ENCODE measurements at regions not wholly inside any gene's neighbourhood (a gene's known extent, or its start where the extent isn't known, plus 50 kb on each side); places are given as distances from the start of the nearest gene placed in this dataset.
A peak's percentile ranks its signal among the peaks of the same experiment; 100 is the strongest.

DNA sequence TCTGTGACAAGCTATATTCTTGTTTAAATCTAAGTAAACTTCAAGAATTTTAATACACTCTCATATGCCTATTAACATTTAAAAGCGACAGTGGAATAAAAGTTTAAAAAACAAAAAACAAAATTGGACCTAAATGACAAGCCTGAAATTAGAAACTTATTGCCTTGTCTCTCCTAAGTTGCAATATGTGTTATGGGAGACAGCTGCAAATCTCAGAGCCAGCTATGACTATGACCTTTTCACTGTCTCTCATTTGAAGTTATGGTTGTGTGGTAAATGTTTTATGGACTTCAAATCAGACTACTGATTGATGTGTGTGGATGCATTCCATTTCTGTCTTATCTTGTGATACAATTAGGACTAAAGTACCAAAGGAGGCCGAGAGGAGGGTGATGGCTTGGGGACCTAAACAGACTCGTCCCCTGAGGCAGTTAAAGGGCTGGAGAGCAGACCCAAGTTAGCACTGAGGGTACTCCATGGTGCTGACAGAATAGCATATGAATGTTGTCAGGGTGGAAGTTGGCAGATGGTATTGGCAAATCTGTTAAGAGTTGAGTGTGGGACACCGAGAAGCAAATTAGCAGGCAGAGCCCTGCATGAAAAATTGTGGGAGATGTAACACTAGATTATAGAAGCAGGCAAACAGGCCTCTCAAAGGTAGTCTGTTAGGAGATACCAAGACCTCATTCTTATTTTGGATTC lies 930.1 kb upstream of the MAN1A1 start:
- intact Hi-C loops (cut with DNase I; ENCODE audit: low total_unique reads) = no loop called here
- 56 to 77% (median 69%) methylated on average over 4 of the region's 4 CpGs for WGBS, 5 donors
- TF ChIP-seq POLR2AphosphoS5 (IDR thresholded peaks at IDR 0.05) (no peak), POLR2A (IDR thresholded peaks at IDR 0.05) (no peak)
- TF ChIP-seq, protein P1, sequence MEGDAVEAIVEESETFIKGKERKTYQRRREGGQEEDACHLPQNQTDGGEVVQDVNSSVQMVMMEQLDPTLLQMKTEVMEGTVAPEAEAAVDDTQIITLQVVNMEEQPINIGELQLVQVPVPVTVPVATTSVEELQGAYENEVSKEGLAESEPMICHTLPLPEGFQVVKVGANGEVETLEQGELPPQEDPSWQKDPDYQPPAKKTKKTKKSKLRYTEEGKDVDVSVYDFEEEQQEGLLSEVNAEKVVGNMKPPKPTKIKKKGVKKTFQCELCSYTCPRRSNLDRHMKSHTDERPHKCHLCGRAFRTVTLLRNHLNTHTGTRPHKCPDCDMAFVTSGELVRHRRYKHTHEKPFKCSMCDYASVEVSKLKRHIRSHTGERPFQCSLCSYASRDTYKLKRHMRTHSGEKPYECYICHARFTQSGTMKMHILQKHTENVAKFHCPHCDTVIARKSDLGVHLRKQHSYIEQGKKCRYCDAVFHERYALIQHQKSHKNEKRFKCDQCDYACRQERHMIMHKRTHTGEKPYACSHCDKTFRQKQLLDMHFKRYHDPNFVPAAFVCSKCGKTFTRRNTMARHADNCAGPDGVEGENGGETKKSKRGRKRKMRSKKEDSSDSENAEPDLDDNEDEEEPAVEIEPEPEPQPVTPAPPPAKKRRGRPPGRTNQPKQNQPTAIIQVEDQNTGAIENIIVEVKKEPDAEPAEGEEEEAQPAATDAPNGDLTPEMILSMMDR (IDR thresholded peaks at IDR 0.05 in 8 of 11, conservative IDR thresholded peaks at IDR 0.05 in 3 of 11) = no peak

DNA sequence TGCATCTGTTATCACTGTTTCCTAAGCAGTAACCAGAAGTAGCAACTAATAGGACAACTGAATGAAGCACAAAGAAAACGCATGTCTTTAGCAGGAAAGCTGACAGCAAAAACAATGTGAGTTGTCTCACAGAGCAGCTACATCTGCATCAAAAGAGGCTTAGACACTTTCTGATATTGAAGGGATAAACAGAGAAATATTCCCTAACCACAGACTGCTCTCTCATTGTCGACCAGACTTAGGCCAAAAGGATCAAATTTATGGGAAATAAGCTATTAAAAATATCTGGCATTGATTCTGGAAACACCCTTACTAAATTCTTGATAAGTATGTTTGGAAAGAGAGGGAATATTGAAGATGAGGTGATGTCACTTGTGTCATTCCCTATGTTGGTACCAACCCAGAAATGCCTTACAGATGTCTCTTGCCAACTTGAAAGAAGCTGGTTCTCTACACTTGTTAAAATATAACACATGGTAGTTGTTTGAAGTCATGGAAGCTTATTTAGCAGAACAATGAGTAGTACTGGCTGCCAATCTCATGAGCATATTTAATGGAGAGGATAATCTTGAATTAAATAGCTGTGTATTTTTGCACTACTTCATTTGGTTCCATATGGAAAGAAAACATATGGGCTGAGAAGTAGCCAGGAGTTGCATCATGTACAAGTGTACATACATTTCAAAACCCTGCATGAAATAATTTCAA lies 929.3 kb upstream of the MAN1A1 start:
- intact Hi-C loops (cut with DNase I; ENCODE audit: low total_unique reads) = no loop called here
- 43 to 67% (median 59%) methylated on average over 2 of the region's 2 CpGs for WGBS, 5 donors

More for the DNA sequence above, 930.1 kb upstream of the MAN1A1 start:
- DNase-seq = no peak
- Histone ChIP-seq H3K36me3 (no peaks in the 10 kb centered on the region), H3K27me3 (replicated peaks in 1 of 7) (no peaks in the 10 kb centered on the region), H3K4me3 (no peak overlapping the region), H3K27ac (no peak overlapping the region), H3K4me1 (no peaks in the 10 kb centered on the region), H3K9me3 (no peaks in the 10 kb centered on the region)

DNA sequence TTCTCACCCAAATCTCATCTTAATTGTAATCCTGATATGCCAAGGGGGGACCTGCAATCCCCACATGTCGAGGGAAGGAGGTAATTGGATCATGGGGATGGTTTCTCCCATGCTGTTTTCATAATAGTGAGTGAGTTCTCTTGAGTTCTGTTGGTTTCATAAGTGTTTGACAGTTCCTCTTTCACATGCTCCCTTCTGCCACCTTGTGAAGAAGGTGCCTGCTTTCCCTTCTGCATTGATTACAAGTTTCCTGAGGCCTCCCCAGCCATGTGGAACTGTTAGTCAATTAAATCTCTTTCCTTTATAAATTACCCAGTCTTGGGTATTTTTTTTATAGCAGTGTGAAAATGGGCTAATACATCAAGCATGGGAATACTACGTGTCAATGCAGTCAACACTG lies 925.0 kb upstream of the MAN1A1 start:
- intact Hi-C loops (cut with DNase I; ENCODE audit: low total_unique reads) = no loop called here
- H3K27me3 ChIP-seq (replicated peaks in 1 of 7) = no peaks in the 10 kb centered on the region
- peak overlapping the region in 1 of 8 donors; percentile 19 for H3K27ac ChIP-seq
- no peaks in the 10 kb centered on the region for H3K4me1 ChIP-seq
- no peak overlapping the region for H3K4me3 ChIP-seq
- 59 to 68% (median 63%) methylated on average over 2 of the region's 2 CpGs for WGBS, 5 donors
- peaks cover 0 to 14% (median 8%) of the 10 kb centered on the region in 8 donors for H3K9me3 ChIP-seq
- DNase-seq = no peak
- H3K36me3 ChIP-seq = no peaks in the 10 kb centered on the region
- TF ChIP-seq POLR2AphosphoS5 (IDR thresholded peaks at IDR 0.05) (no peak), POLR2A (IDR thresholded peaks at IDR 0.05) (no peak)
- TF ChIP-seq, protein P1 (IDR thresholded peaks at IDR 0.05 in 8 of 11, conservative IDR thresholded peaks at IDR 0.05 in 3 of 11) = peak in 1 of 11 experiments; percentile 35

More for the DNA sequence above, 929.3 kb upstream of the MAN1A1 start:
- Histone ChIP-seq H3K4me1 (no peaks in the 10 kb centered on the region), H3K36me3 (no peaks in the 10 kb centered on the region), H3K27ac (no peak overlapping the region), H3K27me3 (replicated peaks in 1 of 7) (no peaks in the 10 kb centered on the region), H3K4me3 (no peak overlapping the region), H3K9me3 (no peaks in the 10 kb centered on the region)
- TF ChIP-seq, protein P1 (IDR thresholded peaks at IDR 0.05 in 8 of 11, conservative IDR thresholded peaks at IDR 0.05 in 3 of 11) = no peak
- no peak for TF ChIP-seq POLR2AphosphoS5 (IDR thresholded peaks at IDR 0.05)
- no peak for TF ChIP-seq POLR2A (IDR thresholded peaks at IDR 0.05)
- no peak for DNase-seq

DNA sequence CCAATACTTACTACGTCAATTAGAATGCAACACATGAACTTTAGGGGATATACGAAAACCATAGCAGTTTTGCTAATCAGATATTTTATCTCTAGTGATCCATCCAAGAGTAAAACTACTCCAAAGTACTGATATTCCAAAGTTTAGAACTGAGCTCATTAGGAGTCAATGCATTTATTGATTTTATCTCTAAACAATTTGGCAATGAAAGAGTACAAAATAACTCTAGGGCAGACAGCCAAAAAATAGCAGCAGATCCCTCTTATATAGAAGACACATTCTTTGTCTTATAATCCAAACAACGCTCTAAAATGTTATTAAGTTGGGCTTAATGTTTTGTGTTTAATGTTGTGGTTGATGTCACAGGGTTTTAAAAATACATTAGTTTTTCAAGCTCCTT lies 923.9 kb upstream of the MAN1A1 start:
- Histone ChIP-seq H3K27me3 (replicated peaks in 1 of 7) (no peaks in the 10 kb centered on the region), H3K9me3 (peaks cover 0 to 18% (median 8%) of the 10 kb centered on the region in 8 donors), H3K4me1 (no peaks in the 10 kb centered on the region), H3K27ac (no peak overlapping the region), H3K4me3 (no peak overlapping the region), H3K36me3 (no peaks in the 10 kb centered on the region)
- 84 to 95% (median 89%) methylated on average over 3 of the region's 3 CpGs for WGBS, 5 donors
- TF ChIP-seq POLR2AphosphoS5 (IDR thresholded peaks at IDR 0.05) (no peak), POLR2A (IDR thresholded peaks at IDR 0.05) (no peak)
- TF ChIP-seq, protein P1 (IDR thresholded peaks at IDR 0.05 in 8 of 11, conservative IDR thresholded peaks at IDR 0.05 in 3 of 11) = no peak
- intact Hi-C loops (cut with DNase I; ENCODE audit: low total_unique reads) = no loop called here
- no peak for DNase-seq

All from spleen (tissue), 11 donors.